ENCODE measurements at regions not wholly inside any gene's neighbourhood (a gene's known extent, or its start where the extent isn't known, plus 50 kb on each side); places are given as distances from the start of the nearest gene placed in this dataset.
"Not testable (repeated sequence)": the region's sequence is repeated elsewhere in the genome, so short reads cannot be mapped to it uniquely, and the experiment has no call there.

- H3K4me1 Mint-ChIP-seq, result peaks cover 11% of the 10 kb centered on the region
- H3K36me3 Mint-ChIP-seq (ENCODE audit: low read depth); DNase-seq; H3K27ac Mint-ChIP-seq; intact Hi-C loops (cut with micrococcal nuclease); H3K4me3 Mint-ChIP-seq; H3K9me3 Mint-ChIP-seq; H3K27me3 Mint-ChIP-seq: not testable (repeated sequence)
Measured at GRCh38 chr3:106112561-106112960, 243.7 kb upstream of the CBLB start.

DNA sequence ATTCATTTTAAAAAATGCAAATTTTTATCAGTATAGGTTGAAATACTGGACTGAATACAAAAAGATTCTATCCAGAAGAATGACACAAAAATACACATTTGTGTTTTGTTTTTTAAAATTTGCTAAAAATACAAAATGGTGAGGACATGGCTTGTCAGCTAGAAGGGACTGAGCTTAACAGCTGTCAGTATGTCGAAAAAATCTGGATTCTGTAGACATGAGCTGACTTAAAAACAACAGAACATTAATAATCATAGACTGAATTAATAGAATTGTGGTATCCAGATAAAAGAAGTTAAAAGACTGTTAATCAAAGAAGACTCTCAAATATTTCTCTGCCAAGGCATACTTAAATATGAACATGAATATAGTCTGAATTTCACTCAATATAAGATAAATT, 244.9 kb upstream of the CBLB start:
- no peak overlapping the region for H3K4me3 Mint-ChIP-seq
- H3K9me3 Mint-ChIP-seq, result peaks cover 9% of the 10 kb centered on the region
- no peak overlapping the region for H3K27ac Mint-ChIP-seq
- H3K27me3 Mint-ChIP-seq, result no peaks in the 10 kb centered on the region
- intact Hi-C loops (cut with micrococcal nuclease), result no loop called here
- H3K36me3 Mint-ChIP-seq (ENCODE audit: low read depth), result peaks cover 6% of the 10 kb centered on the region
- DNase-seq, result no peak
- H3K4me1 Mint-ChIP-seq, result peaks cover 13% of the 10 kb centered on the region

DNA sequence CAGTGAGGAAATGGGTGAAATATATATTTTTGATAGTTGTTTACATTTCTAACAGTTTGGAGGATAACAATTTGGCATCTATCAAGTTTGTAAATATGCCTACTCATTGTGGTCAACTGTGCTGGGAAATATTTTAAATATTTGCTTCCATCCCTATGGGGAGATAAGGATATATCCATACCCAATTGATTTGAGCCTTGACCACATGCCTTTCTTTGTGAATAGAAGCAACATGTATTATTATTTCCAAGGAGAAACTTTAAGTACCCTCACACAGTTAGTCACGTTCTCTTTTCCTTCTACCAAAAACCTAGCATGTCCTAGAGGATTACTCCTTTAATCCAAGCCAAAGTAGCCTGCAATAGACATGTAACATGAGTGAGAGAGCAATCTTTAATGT, 245.4 kb upstream of the CBLB start:
- no peak overlapping the region for H3K27ac Mint-ChIP-seq

GRCh38 chr3:106114848-106115247, 246.0 kb upstream of the CBLB start:
- Mint-ChIP-seq H3K27me3 (no peaks in the 10 kb centered on the region), H3K36me3 (ENCODE audit: low read depth) (peaks cover 8% of the 10 kb centered on the region), H3K27ac (no peak overlapping the region), H3K4me3 (no peak overlapping the region), H3K4me1 (peaks cover 17% of the 10 kb centered on the region), H3K9me3 (peaks cover 12% of the 10 kb centered on the region)
- no peak for DNase-seq
- intact Hi-C loops (cut with micrococcal nuclease), result no loop called here

More for the DNA sequence above, 245.4 kb upstream of the CBLB start:
- DNase-seq, result no peak
- no peak overlapping the region for H3K4me3 Mint-ChIP-seq
- peaks cover 12% of the 10 kb centered on the region for H3K9me3 Mint-ChIP-seq
- no peaks in the 10 kb centered on the region for H3K27me3 Mint-ChIP-seq
- intact Hi-C loops (cut with micrococcal nuclease), result no loop called here
- peaks cover 13% of the 10 kb centered on the region for H3K4me1 Mint-ChIP-seq
- H3K36me3 Mint-ChIP-seq (ENCODE audit: low read depth), result peaks cover 8% of the 10 kb centered on the region

- intact Hi-C loops (cut with micrococcal nuclease), result no loop called here
- no peak overlapping the region for H3K27ac Mint-ChIP-seq
- peaks cover 12% of the 10 kb centered on the region for H3K9me3 Mint-ChIP-seq
- no peaks in the 10 kb centered on the region for H3K27me3 Mint-ChIP-seq
- H3K36me3 Mint-ChIP-seq (ENCODE audit: low read depth), result peaks cover 8% of the 10 kb centered on the region
- peaks cover 22% of the 10 kb centered on the region for H3K4me1 Mint-ChIP-seq
- no peak for DNase-seq
- no peak overlapping the region for H3K4me3 Mint-ChIP-seq
Measured at GRCh38 chr3:106115557-106115956, 246.7 kb upstream of the CBLB start.

GRCh38 chr3:106116733-106117489, 248.1 kb upstream of the CBLB start:
- Mint-ChIP-seq H3K27ac (no peak overlapping the region), H3K27me3 (no peaks in the 10 kb centered on the region), H3K36me3 (ENCODE audit: low read depth) (peaks cover 8% of the 10 kb centered on the region), H3K4me3 (no peak overlapping the region), H3K9me3 (peaks cover 15% of the 10 kb centered on the region), H3K4me1 (peaks cover 26% of the 10 kb centered on the region)
- intact Hi-C loops (cut with micrococcal nuclease), result no loop called here
- DNase-seq, result no peak

GRCh38 chr3:106117490-106117858, 248.7 kb upstream of the CBLB start:
- H3K9me3 Mint-ChIP-seq, result peaks cover 15% of the 10 kb centered on the region
- no peak for DNase-seq
- peaks cover 30% of the 10 kb centered on the region for H3K4me1 Mint-ChIP-seq
- H3K27ac Mint-ChIP-seq, result no peak overlapping the region
- intact Hi-C loops (cut with micrococcal nuclease), result no loop called here
- no peak overlapping the region for H3K4me3 Mint-ChIP-seq
- H3K27me3 Mint-ChIP-seq, result no peaks in the 10 kb centered on the region
- peaks cover 8% of the 10 kb centered on the region for H3K36me3 Mint-ChIP-seq (ENCODE audit: low read depth)

DNA sequence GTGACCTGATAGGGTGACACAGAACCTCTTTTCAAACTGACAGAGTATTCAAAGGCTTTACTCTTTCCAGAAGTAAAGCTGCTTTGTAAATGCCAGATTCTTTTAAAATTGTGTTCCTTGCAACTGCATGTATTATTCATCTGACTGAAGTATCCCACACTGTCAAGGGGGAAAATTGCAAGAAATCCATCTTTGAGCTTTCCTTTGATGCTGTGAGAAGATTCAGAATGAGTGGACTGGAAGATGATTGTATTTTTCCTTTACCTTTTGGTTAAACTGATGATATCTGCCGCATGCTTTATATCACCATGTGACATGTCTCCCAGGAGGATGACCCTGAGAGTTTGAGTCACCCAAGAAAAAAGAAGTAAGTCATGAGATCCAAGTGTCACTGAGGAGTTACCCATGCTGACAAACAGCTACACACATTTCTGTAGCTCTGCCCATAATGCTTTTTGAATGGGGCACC, 250.8 kb upstream of the CBLB start:
- intact Hi-C loops (cut with micrococcal nuclease), result loop anchor here (1.0 to 2.0 kb wide), 6 partner anchors 57 to 443 kb away; partner anchors contain the start of gene CBLB
- Mint-ChIP-seq H3K27ac (peak overlapping the region; percentile 87), H3K4me3 (peak overlapping the region; percentile 46), H3K27me3 (no peaks in the 10 kb centered on the region), H3K36me3 (ENCODE audit: low read depth) (peaks cover 5% of the 10 kb centered on the region), H3K4me1 (peaks cover 28% of the 10 kb centered on the region), H3K9me3 (peaks cover 12% of the 10 kb centered on the region)
- DNase-seq, result no peak

DNA sequence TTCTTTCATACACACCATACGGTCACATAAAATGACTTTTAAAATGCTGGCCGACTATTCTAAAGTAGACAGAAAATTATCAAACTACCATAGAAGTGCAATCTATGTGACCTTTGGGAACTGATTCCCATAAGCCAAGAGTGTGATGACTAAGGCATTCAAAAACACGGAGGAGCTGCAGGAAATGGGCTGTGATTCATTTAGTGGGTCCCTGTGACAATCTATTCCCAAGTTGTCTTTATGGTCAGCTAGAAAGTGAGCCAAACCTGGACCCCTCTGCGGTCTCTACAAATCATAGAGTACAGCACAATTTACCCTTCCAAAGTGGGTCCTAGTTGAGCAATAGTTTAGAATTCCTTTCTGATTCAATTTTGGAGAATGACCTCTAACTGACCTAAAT, 251.5 kb upstream of the CBLB start:
- Mint-ChIP-seq H3K4me1 (peaks cover 28% of the 10 kb centered on the region), H3K27me3 (no peaks in the 10 kb centered on the region), H3K27ac (peak overlapping the region; percentile 87), H3K36me3 (ENCODE audit: low read depth) (peaks cover 5% of the 10 kb centered on the region), H3K4me3 (no peak overlapping the region), H3K9me3 (peaks cover 12% of the 10 kb centered on the region)
- no peak for DNase-seq
- intact Hi-C loops (cut with micrococcal nuclease), result no loop called here

DNA sequence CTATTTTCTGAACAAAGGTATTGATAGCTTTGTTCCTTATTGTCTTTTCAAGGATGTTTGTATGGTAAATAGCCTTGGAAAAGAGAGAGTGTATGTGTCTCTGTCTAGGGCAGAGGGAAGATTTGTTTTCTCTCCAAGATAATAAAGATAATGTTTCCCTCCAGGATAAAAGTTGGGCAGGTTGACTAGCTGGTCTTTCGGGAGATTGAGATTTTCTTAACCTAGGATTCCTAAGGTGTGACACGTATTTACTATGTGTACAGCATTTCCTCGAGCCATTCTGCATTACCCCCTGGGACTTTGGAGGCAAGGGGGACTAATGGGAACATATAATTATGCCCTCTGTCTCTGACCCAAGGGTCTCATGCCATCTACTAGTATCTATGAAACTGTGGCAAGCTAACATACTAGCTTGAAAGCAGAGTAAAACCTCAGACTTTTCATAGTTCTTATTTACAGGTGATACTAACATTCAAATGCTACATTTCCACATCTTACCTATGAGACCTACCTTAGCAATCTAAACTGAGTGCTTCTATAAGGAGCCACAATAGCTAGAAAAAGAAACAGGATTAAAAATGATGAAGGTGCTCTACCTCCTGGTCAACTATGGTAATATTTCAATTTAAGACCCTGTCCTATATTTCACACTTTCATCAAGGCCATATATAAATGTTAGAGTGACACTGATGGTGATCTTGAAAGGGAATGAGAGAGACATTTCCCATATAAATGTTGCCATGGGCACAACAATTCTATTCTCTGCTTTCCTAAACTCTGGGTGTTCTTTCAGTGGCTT, 252.9 kb upstream of the CBLB start:
- Mint-ChIP-seq H3K4me1 (peaks cover 28% of the 10 kb centered on the region), H3K27me3 (no peaks in the 10 kb centered on the region), H3K9me3 (peaks cover 12% of the 10 kb centered on the region), H3K4me3 (no peak overlapping the region), H3K27ac (no peak overlapping the region), H3K36me3 (ENCODE audit: low read depth) (peaks cover 5% of the 10 kb centered on the region)
- no peak for DNase-seq
- intact Hi-C loops (cut with micrococcal nuclease), result no loop called here

DNA sequence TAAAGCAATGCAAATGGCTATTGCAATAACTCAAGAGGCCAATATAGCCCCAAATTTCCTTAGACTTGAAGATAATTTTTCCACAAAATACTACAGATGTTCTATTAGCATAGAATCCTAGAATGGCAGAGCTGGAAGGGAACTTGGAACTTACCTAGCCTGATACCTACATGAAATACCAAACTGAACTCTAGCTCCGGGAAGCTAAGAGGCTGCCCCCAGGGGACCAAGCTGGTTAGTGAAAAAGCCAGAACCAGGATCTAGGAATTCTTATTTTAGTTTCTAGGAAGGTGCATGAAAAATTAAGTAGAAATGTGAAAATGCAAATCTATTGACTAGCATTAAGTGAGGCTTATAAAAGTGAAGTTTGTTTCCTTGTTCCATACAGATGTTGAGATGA, 256.0 kb upstream of the CBLB start:
- Mint-ChIP-seq H3K4me1 (peaks cover 14% of the 10 kb centered on the region), H3K4me3 (no peak overlapping the region), H3K36me3 (ENCODE audit: low read depth) (no peaks in the 10 kb centered on the region), H3K27ac (no peak overlapping the region), H3K9me3 (peaks cover 9% of the 10 kb centered on the region), H3K27me3 (no peaks in the 10 kb centered on the region)
- no peak for DNase-seq
- intact Hi-C loops (cut with micrococcal nuclease), result no loop called here

GRCh38 chr3:106125321-106125720, 256.5 kb upstream of the CBLB start:
- no peak overlapping the region for H3K4me3 Mint-ChIP-seq
- intact Hi-C loops (cut with micrococcal nuclease), result no loop called here
- peaks cover 9% of the 10 kb centered on the region for H3K9me3 Mint-ChIP-seq
- no peaks in the 10 kb centered on the region for H3K27me3 Mint-ChIP-seq
- peaks cover 14% of the 10 kb centered on the region for H3K4me1 Mint-ChIP-seq
- DNase-seq, result no peak
- no peaks in the 10 kb centered on the region for H3K36me3 Mint-ChIP-seq (ENCODE audit: low read depth)
- no peak overlapping the region for H3K27ac Mint-ChIP-seq

- no peaks in the 10 kb centered on the region for H3K36me3 Mint-ChIP-seq (ENCODE audit: low read depth)
- intact Hi-C loops (cut with micrococcal nuclease), result no loop called here
- no peak overlapping the region for H3K27ac Mint-ChIP-seq
- peaks cover 6% of the 10 kb centered on the region for H3K9me3 Mint-ChIP-seq
- H3K4me1 Mint-ChIP-seq, result peaks cover 17% of the 10 kb centered on the region
- no peaks in the 10 kb centered on the region for H3K27me3 Mint-ChIP-seq
- DNase-seq, result no peak
- H3K4me3 Mint-ChIP-seq, result no peak overlapping the region
Measured at GRCh38 chr3:106126067-106126845, 257.4 kb upstream of the CBLB start.

GRCh38 chr3:106126846-106127235, 258.0 kb upstream of the CBLB start:
- Mint-ChIP-seq H3K27ac (no peak overlapping the region), H3K36me3 (ENCODE audit: low read depth) (no peaks in the 10 kb centered on the region), H3K4me1 (peaks cover 16% of the 10 kb centered on the region), H3K9me3 (peaks cover 6% of the 10 kb centered on the region), H3K27me3 (no peaks in the 10 kb centered on the region), H3K4me3 (no peak overlapping the region)
- peak; percentile 20 for DNase-seq
- intact Hi-C loops (cut with micrococcal nuclease), result no loop called here
